ENCODE measurements at regions not wholly inside any gene's neighbourhood (a gene's known extent, or its start where the extent isn't known, plus 50 kb on each side); places are given as distances from the start of the nearest gene placed in this dataset.

GRCh38 chr1:55580845-55581332 is 365.7 kb upstream of the USP24 start:
- no peak for DNase-seq (ENCODE audit: extremely low read depth, low read depth)
- H3K4me3 ChIP-seq (replicated peaks; ENCODE audit: low read depth, low read length) = no peak overlapping the region
- TF ChIP-seq CTCF (IDR thresholded peaks at IDR 0.05; ENCODE audit: low read depth, low read length, missing control alignments) = no peak

GRCh38 chr1:55579332-55580001 is 364.3 kb upstream of the USP24 start:
- DNase-seq (ENCODE audit: extremely low read depth, low read depth) = no peak
- no peak overlapping the region for H3K4me3 ChIP-seq (replicated peaks; ENCODE audit: low read depth, low read length)
- TF ChIP-seq CTCF (IDR thresholded peaks at IDR 0.05; ENCODE audit: low read depth, low read length, missing control alignments) = no peak

- no peak overlapping the region for H3K4me3 ChIP-seq (replicated peaks; ENCODE audit: low read depth, low read length)
- no peak for TF ChIP-seq CTCF (IDR thresholded peaks at IDR 0.05; ENCODE audit: low read depth, low read length, missing control alignments)
- no peak for DNase-seq (ENCODE audit: extremely low read depth, low read depth)
These were observed 363.5 kb upstream of the USP24 start for GRCh38 chr1:55578646-55579045.

- H3K4me3 ChIP-seq (replicated peaks; ENCODE audit: low read depth, low read length) = no peak overlapping the region
- DNase-seq (ENCODE audit: extremely low read depth, low read depth) = no peak
- TF ChIP-seq CTCF (IDR thresholded peaks at IDR 0.05; ENCODE audit: low read depth, low read length, missing control alignments) = no peak
These were observed 360.6 kb upstream of the USP24 start for GRCh38 chr1:55575571-55576279.

GRCh38 chr1:55574691-55575225 is 359.6 kb upstream of the USP24 start:
- no peak overlapping the region for H3K4me3 ChIP-seq (replicated peaks; ENCODE audit: low read depth, low read length)
- TF ChIP-seq CTCF (IDR thresholded peaks at IDR 0.05; ENCODE audit: low read depth, low read length, missing control alignments) = no peak

GRCh38 chr1:55572878-55573734 is 357.9 kb upstream of the USP24 start:
- TF ChIP-seq CTCF (IDR thresholded peaks at IDR 0.05; ENCODE audit: low read depth, low read length, missing control alignments) = no peak
- no peak for DNase-seq (ENCODE audit: extremely low read depth, low read depth)

More at GRCh38 chr1:55574691-55575225, 359.6 kb upstream of the USP24 start:
- DNase-seq (ENCODE audit: extremely low read depth, low read depth) = no peak

More at GRCh38 chr1:55572878-55573734, 357.9 kb upstream of the USP24 start:
- no peak overlapping the region for H3K4me3 ChIP-seq (replicated peaks; ENCODE audit: low read depth, low read length)

Measured in HFF-Myc (cell line).